B cell (primary cell): ENCODE measurements at regions not wholly inside any gene's neighbourhood (a gene's known extent, or its start where the extent isn't known, plus 50 kb on each side); places are given as distances from the start of the nearest gene placed in this dataset.

ENCODE experiments used
- EZH2 ChIP-seq: IDR thresholded peaks from 2 replicates; pipeline ENCODE4 v1.6.1; 2012; ENCODE audit warnings: borderline replicate concordance, low read depth, mild to moderate bottlenecking, moderate library complexity, low read length; ENCODE audit not compliant: insufficient read depth, poor library complexity, severe bottlenecking
- TF ChIP-seq, protein P1 (sequence below): fragments of 200-600 bp; IDR thresholded peaks from one replicate; pipeline ENCODE4 v1.8.0; 2022; ENCODE audit warnings: antibody characterized with exemption, mild to moderate bottlenecking

DNA sequence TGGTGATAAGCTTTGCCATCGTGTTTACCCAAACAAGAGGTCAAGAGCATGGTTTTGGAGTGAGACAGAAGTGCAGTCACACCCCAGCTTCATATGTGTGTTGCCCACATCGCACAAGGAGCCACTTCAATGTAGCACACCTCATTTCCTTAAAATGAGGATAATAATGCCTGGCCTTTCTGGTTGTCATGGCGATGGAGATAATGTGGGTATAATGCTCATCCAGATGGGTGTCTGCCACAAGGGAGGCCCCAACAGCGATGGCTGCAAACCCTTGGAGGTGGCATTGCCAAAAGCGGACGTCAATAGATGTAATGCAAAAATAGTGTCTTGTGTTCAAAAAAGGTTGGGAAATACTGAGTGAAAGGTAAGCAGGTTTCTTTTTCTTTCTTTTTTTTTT, 83.1 kb upstream of the AJAP1 start:
- TF ChIP-seq, protein P1, sequence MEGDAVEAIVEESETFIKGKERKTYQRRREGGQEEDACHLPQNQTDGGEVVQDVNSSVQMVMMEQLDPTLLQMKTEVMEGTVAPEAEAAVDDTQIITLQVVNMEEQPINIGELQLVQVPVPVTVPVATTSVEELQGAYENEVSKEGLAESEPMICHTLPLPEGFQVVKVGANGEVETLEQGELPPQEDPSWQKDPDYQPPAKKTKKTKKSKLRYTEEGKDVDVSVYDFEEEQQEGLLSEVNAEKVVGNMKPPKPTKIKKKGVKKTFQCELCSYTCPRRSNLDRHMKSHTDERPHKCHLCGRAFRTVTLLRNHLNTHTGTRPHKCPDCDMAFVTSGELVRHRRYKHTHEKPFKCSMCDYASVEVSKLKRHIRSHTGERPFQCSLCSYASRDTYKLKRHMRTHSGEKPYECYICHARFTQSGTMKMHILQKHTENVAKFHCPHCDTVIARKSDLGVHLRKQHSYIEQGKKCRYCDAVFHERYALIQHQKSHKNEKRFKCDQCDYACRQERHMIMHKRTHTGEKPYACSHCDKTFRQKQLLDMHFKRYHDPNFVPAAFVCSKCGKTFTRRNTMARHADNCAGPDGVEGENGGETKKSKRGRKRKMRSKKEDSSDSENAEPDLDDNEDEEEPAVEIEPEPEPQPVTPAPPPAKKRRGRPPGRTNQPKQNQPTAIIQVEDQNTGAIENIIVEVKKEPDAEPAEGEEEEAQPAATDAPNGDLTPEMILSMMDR = no peak
- TF ChIP-seq EZH2 = no peak
